NCI-H526 treated with DMSO at 0.1 percent for 48 hours (cell line): ENCODE measurements at regions not wholly inside any gene's neighbourhood (a gene's known extent, or its start where the extent isn't known, plus 50 kb on each side); places are given as distances from the start of the nearest gene placed in this dataset.
"Not testable (repeated sequence)": the region's sequence is repeated elsewhere in the genome, so short reads cannot be mapped to it uniquely, and the experiment has no call there.

Experiments used
- DNase-seq: peaks from one replicate; lab custom pipeline; 2025; lab: John Stamatoyannopoulos, UW

DNA sequence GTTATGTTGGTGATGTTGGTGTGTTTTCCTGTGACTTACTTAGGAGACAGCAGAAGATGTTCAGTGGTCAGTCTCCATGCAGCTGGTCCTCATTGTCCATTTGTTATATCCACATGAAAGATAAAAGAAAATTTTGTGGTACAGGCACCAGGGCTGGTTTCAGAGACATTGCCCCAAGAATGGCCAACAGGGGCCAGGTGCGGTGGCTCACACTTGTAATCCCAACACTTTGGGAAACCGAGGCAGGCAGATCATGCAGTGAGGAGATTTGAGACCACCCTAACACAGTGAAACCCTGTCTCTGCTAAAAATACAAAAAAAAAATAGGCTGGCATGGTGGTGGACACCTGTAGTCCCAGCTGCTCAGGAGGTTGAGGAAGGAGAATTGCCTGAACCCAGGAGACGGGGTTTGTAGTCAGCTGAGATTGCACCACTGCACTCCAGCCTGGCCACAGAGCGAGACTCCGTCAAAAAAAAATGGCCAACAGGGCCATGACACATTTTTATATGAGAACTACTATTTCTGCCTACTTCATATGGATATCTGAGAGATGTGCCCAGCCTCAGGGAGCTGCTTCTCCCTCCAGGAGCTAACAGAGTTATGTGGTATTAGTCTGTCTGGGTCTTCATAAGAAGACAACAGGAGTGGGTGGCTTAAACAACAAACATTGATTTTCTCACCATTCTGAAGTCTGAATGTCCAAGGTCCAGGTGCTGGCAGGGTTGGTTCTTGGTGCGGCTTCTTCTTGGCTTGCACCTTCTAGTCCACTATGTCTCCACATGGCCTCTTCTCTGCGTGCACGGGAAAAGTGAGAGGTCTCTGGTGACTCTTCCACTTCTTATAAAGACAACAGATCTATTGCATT is 821.7 kb downstream of the TMEM121 start:
- DNase-seq = no peak

DNA sequence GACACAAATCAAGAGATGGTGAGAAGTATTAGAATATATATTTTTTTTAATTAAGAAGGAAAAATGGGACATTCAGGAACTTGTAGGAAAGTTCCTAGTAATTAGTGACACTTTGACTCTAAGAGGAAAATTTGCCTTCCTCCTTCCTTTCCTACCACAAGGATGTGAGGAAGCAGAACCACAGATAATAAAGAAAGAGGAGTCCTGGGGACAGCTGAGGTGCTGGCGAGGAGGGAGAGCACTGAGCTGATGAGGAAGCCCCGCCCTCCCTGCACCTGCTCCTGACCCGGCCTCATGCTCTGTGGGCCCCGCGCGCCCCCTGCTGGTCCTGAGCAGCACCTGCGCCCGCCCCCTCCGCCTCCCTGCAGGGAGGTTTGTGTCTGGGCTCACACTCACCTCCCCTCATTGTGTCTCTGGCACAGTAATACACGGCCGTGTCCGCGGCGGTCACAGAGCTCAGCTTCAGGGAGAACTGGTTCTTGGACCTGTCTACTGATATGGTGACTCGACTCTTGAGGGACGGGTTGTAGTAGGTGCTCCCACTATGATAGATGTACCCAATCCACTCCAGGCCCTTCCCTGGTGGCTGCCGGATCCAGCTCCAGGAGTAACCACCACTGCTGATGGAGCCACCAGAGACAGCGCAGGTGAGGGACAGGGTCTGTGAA is 822.6 kb downstream of the TMEM121 start:
- DNase-seq = not testable (repeated sequence)

DNA sequence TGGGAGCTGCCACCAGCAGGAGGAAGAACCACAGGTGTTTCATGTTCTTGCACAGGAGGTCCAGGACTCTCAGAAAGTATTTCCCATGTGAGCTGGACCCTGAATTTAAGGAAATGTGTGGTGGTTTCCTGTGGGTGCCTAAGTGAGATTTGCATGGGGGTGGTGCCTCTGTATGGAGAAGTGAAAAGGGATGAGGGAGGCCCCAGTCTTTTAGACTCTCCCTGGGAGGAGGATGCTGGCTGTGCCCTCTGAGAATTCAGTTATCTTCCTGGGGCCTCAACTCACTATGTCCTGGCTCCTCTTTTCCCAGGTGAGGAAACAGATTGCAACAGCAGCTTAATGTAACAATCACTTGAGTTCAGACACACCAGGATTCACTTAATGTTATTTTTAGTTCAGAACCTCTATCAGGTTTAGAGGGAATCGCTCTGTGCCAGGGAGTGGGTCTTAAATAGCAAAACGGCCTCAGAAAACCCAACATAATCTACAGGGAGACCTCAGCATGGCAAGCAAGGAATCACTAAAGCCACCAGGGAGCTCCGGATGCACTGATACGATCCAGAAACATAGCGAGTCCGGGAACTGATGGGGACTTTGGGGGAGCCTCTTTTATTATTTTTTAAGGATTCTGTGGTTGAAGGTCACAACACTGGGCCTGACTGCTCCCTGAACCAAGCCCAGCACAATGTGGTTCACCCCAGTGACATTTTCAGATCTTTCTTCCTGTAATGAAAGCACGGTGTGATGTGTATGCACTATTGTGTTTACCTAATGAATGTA is 823.5 kb downstream of the TMEM121 start:
- not testable (repeated sequence) for DNase-seq

DNA sequence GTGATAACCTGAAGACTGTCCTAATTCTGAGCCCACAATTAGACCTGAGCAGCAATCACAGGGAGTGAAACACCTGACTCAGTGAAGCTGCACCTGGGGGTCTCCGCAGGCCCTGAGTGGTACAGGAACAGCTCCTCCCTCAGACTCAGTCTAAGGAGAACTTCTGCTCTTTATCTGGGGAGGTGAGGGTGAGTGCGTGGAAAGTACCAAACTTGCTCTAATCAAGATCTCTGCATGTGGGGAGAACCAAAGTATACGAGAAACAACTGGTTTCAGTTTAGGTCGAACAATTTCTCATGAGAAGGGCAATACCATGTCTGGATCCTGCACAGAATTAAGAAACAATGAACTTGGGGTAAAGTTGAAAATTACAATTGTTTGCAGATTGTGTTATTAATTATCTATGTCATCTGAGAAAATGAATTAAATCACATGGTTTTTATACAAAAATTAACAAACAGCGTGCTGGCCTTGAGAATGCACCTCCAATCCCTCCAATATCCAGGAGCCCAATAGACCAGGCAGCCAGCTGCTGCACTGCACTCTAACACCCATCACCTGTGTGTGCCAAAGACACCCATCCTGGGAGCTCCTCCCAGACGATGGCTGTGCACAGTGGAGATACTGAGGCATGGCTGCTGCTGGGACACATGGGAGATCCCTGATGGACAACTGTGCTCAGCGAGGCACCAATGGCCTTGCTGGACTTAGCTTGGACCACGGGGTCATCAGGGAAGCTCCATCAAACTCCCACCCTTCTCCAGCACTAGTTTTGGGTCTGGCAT is 828.8 kb downstream of the TMEM121 start:
- DNase-seq = not testable (repeated sequence)

DNA sequence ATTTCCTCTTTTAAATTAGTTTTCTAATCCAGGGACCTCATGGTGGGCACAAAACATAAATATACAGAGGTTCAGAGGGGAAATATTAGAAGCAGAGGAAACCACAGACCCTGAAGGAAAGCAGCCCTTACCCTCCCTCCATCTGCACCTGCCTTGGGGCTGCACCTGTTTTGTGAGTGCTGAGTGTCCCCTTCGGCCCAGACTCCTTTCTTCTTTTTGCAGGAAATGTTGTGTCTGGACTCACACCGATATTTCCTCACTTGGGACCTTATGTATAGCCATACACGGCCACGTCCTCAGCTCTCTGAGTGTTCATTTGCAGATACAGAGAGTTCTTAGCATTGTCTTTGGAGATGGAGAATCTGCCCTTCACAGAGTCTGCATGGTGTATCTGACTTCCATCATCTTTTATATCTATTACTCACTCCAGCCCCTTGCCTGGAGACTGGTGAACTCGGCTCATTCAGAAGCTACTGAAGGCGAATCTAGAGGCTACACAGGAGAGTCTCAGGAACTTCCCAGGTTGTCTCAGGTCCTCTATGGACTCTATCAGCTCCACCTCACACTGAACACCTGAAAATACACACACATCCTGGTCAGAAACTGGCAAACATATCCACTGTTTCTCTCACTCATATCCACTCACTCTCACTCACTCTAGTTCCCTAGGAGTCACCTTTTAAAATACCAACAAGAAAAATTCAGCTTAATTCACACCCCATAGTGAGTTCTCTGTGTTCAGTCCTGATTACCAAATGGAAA is 829.7 kb downstream of the TMEM121 start:
- not testable (repeated sequence) for DNase-seq

DNA sequence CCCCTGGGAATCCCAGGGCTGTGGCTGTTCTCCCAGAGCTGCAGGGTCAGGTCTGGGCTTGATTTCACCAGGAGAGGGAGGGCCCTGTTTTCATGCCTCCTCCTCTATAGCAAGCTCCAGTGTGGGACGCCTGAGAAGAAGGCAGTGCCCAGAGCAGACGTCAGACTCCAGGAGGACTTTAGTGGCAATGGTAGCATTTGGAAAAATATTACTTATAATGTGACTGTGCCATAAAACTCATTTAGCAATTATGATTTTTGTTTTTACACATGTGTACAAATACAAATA is 830.2 kb downstream of the TMEM121 start:
- not testable (repeated sequence) for DNase-seq

DNA sequence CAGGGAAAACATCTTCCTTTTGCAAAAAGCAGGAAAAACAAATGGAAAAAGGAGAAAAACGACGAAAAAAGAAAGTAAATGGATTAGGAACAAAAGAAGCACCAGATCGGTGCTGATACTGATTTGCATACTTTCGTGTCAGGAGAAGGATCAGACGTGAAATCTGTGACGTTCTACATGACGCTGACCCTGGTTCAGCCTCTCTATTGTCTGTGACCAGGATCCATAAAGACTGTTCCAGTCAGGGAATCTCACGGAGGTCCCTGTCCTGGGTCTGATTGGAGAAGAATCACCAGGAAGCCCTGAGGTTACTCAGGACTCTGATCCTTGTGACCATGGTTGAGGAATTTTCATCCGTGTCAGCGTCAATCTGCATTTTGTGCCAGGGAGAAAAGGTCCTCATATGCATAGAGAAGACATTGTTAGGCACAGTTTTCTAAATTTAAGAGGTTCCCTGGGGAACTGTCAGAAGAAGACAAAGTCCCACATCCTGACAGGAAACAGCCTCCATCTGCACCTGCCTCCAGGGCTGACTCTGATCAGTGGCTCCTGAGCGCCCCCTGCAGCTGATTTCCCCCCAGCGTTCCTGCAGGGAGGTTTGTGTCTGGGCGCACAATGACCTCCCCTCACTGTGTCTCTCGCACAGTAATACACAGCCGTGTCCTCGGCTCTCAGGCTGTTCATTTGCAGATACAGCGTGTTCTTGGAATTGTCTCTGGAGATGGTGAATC is 832.9 kb downstream of the TMEM121 start:
- DNase-seq = not testable (repeated sequence)

DNA sequence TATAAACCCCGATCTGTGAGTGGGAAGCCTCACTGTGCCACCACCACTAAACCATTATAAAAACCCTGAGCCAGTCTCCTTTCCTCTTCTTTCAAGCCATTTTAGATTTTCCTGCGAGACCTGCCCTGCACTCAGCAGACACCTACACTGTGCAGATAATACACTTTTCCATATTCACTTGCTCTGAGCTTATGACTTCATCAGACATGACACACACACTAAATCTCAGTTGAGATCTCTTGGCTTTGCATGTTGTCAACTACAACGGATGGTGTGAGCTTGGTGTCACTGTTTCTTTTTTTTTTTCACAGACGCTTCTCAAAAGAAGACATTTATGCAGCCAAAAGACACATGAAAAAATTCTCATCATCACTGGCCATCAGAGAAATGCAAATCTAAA is 839.0 kb downstream of the TMEM121 start:
- not testable (repeated sequence) for DNase-seq

DNA sequence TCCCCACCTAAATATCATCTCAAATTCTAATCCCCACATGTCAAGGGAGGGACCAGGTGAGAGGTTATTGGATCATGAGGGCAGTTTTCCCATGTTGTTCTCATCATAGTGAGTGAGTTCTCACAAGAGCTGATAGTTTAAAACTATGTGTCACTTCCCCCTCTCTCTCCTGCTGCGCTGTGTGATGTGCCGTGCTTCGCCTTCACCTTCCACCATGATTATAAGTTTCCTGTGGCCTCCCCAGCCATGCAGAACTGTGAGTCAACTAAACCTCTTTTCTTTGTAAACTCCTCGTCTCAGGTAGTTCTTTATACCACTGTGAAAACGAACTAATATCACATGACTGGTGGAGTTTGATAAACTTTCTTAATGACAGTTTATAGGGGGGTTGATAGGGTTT is 839.5 kb downstream of the TMEM121 start:
- DNase-seq = not testable (repeated sequence)

DNA sequence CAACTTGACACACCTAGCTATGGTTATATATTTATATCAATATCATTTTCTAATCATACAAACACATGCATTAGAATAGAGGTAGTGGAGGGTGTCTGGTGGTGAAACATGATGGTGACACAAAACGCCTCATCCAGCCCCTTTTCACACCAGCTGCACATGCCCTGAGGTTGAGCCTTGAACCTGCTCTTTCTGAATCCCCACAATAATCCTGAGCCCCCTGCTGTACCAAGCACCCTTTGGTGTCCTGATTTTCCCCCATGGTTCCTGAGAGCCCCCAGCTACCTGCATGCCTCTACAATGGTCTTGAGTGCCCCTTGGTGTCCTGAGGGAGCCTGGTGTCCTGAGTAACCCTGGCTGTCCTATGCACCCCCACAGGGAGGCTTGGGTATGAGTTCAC is 840.6 kb downstream of the TMEM121 start:
- not testable (repeated sequence) for DNase-seq

DNA sequence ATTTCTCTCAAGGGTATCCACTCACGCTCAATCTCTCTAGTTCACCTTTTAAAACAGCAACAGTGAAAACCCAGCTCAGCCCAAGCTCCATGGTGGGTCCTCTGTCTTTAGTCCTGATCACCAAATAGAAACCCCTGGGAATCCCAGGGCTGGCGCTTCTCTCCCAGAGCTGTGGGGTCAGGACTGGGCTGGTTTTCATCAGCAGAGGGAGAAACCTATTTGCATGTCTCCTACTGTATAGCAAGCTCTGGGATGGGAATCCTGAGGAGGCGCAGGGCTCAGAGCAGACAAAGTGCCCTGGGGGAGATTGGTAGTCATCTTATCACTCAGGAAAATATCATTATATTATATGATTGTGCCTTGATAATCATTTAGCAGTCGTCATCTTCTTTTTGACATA is 843.1 kb downstream of the TMEM121 start:
- DNase-seq = not testable (repeated sequence)

DNA sequence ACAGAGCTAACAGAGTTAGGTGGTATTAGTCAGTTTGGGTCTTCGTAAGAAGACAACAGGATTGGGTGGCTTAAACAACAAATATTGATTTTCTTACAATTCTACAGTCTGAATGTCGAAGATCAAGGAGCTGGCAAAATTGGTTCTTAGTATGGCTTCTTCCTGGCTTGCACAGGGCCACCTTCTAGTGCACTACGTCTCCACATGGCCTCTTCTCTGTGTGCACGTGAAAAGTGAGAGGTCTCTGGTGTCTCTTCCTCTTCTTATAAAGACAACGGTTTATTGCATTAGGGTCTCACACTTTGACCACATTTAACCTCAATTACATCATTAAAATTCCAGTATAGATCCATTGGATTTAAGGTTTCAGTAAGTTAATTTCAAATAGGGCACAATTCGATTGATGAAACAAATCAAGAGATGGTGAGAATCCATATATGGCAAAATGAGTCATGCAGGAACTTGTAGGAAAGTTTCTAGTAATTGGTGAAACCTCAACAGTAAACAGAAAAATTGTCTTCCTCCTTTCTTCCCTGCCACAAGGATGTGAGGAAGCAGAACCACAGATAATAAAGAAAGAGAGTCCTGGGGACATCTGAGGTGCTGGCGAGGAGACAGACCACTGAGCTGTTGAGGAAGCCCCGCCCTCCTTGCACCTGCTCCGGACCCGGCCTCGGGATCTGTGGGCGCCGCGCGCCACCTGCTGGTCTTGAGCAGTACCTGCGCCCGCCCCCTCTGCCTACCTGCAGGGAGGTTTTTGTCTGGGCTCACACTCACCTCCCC is 846.7 kb downstream of the TMEM121 start:
- peak; percentile 60 for DNase-seq

DNA sequence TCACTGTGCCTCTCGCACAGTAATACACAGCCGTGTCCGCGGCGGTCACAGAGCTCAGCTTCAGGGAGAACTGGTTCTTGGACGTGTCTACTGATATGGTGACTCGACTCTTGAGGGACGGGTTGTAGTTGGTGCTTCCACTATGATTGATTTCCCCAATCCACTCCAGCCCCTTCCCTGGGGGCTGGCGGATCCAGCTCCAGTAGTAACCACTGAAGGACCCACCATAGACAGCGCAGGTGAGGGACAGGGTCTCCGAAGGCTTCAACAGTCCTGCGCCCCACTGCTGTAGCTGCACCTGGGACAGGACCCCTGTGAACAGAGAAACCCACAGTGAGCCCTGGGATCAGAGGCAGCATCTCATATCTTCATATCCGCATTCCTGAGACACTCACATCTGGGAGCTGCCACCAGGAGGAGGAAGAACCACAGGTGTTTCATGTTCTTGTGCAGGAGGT is 847.3 kb downstream of the TMEM121 start:
- DNase-seq = not testable (repeated sequence)

DNA sequence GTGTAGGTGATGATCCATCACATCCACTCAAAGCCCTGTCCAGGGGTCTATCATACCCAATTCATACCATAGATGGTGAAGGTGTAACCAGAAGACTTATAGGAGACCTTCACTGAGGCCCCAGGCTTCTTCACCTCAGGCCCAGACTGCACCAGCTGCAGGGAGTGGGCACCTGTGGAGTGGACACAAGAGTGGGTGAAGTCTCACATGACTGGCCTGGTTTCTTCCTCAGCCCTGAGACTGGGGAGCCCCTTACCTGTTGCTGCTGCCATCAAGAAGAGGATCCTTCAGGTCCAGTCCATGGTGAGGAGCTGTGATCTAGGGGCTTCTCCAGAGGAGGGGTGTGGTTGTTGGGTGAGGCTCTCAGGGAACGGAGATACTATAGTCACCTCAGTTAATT is 851.0 kb downstream of the TMEM121 start:
- DNase-seq = no peak

DNA sequence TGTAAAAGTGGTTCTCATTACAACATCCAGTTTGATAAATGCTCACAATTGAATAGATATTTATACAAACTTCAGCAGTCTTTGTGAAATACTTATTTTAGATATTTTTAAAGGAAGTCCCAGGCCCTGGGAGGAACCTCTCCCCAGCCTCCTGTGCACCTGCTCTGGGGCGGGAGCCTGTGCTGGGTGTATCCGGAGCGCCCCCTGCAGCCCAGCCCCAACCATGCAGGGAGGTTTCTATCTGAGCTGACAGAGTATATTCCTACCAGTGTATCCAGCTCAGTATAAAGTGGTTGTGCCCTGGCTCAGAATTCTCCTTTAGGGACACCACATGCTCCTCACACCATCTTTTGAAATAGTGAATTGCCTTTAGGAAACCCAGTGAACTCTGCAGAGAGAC is 851.8 kb downstream of the TMEM121 start:
- DNase-seq = no peak

DNA sequence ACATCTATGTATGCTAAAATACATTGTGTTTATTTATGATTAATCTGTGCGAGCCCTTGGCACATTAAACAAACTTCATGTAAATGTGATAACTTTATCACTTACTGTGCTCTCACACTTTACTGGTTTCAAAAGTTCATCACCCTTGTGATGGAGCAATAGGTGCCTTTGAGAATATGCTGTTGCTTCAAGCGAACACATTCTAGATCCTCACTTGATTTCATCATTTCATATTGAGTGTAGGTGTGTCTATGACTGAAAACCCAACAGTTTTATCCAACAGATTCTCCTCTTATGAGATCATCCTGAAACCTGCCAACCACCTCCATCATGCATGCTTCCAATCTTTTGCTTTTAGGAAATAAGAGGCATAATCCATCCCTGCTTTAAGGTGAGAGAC is 854.4 kb downstream of the TMEM121 start:
- no peak for DNase-seq

DNA sequence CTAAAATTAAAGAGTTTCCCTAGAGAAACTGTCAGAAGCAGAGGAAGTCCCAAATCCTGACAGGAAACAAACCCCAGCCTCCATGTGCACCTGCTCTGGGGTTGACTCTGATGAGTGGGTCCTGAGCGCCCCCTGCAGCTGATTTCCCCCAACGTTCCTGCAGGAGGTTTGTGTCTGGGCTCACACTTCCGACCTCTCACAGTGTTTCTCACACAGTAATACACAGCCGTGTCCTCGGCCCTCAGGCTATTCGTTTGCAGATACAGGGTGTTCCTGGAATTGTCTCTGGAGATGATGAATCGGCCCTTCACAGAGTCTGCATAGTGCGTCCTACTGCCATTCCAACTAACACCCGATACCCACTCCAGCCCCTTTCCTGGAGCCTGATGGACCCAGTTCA is 862.8 kb downstream of the TMEM121 start:
- not testable (repeated sequence) for DNase-seq

DNA sequence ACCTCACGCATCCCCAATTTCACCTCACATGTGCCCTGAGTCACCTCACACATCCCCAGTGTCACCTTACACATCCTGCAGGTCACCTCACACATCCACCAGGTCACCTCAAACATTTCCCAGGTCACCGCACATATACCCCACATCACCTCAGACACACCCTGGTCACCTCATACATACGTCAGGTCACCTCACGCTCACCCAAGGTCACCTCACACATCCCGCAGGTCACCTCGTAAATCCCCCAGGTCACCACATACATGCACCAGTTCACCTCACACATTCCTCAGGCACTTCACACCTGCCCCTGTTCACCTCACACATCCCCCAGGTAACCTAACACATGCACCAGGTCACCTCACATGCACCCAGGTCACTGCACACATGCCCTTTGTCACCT is 864.0 kb downstream of the TMEM121 start:
- no peak for DNase-seq

DNA sequence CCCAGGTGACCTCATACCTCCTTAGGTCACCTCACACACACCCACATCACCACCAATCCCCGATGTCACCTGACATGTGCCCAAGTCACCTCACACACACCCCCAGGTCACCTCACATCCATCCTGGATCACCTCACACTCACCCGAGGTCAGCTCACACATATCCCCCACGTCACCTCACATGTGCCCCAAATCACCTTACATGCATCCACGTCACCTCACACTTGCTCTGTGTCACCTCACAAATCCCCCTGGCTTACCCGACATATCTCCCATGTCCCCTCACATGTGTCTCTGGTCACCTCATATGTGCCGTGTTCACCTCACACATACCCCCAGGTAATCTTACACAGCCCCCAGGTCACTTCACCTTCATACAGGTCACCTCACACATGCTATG is 864.6 kb downstream of the TMEM121 start:
- DNase-seq = no peak

DNA sequence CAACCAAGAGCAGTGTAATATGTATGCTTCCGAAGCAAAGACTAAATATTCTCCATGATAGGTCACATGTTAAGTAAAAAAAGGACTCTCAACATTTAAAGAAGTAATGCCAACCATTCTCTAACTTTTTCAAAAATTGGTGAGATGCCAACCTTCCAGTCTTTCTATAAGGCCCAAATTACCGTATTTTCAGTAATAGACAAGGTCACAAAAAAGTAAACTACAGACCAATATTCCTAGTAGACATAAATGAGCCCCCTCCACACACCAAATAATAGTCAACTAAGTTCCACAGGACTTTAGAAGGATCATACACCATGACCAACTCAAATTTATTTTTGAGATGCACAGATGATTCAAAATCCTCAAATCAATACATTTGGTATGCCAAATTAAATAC is 867.4 kb downstream of the TMEM121 start:
- DNase-seq = no peak
